ENCODE measurements at regions not wholly inside any gene's neighbourhood (a gene's known extent, or its start where the extent isn't known, plus 50 kb on each side); places are given as distances from the start of the nearest gene placed in this dataset.
A peak's percentile ranks its signal among the peaks of the same experiment; 100 is the strongest.

- no peak overlapping the region for H3K4me3 ChIP-seq (ENCODE audit: low read depth, low read length)
- ChIA-PET POLR2A (no interaction called here), CTCF (no interaction called here)
- DNase-seq (ENCODE audit: low read depth, low spot score) = no peak
- TF ChIP-seq, protein P1, sequence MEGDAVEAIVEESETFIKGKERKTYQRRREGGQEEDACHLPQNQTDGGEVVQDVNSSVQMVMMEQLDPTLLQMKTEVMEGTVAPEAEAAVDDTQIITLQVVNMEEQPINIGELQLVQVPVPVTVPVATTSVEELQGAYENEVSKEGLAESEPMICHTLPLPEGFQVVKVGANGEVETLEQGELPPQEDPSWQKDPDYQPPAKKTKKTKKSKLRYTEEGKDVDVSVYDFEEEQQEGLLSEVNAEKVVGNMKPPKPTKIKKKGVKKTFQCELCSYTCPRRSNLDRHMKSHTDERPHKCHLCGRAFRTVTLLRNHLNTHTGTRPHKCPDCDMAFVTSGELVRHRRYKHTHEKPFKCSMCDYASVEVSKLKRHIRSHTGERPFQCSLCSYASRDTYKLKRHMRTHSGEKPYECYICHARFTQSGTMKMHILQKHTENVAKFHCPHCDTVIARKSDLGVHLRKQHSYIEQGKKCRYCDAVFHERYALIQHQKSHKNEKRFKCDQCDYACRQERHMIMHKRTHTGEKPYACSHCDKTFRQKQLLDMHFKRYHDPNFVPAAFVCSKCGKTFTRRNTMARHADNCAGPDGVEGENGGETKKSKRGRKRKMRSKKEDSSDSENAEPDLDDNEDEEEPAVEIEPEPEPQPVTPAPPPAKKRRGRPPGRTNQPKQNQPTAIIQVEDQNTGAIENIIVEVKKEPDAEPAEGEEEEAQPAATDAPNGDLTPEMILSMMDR (IDR thresholded peaks at IDR 0.05; ENCODE audit: insufficient read depth, low read length, missing control alignments) = no peak
These were observed 173.9 kb upstream of the S100G start for GRCh38 chrX:16476009-16476408.

DNA sequence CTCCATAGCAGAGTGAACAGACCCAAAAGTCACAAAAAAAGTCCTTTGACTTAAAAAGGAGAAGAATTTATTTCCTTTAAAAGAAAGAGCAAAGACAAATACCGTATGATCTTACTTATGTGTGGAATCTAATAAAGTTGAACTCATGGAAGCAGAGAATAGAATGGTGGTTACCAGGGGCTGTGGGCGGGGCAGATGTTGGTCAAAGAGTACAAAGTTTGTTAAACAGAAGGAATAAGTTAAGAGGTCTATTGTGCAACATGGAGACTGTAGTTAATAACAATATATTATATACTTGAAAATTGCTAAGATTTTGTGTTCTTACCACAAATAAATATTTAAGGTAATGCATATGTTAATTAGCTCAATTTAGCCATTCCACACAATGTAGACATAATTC lies 173.3 kb upstream of the S100G start:
- TF ChIP-seq, protein P1 (IDR thresholded peaks at IDR 0.05; ENCODE audit: insufficient read depth, low read length, missing control alignments) = no peak
- DNase-seq (ENCODE audit: low read depth, low spot score) = no peak
- ChIA-PET POLR2A (no interaction called here), CTCF (no interaction called here)
- no peak overlapping the region for H3K4me3 ChIP-seq (ENCODE audit: low read depth, low read length)

DNA sequence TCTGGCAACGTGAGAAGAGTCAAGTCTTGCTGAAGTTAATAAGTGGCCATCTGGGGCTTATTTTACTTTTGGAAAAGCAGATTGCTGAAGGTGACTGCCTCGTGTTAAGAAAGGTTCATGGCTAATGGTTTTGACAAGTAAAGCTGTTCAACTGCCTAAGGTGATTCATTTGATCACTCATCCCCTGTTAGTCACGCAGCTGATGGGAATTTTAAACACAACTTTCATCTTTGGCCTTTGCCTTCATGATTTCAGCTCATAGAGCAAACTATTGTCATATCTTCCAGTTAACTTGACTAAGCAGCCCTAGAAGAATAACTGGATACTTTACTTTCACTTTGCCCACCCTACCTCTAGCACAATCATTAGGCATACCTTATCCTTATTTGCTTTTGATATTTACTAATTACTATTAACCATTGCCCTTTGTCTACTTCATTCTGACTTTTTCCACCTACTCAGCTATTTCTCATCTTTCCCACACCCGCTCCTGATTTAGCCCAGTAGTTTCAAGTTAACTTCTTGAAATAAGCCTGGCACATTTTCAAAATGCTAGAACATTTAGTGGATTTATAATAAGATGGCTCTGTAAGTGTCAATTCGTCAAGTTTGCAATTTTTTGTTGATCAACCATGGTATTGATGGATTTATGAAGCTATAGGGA lies 170.6 kb upstream of the S100G start:
- CTCF ChIA-PET = no interaction called here
- TF ChIP-seq, protein P1 (IDR thresholded peaks at IDR 0.05; ENCODE audit: insufficient read depth, low read length, missing control alignments) = no peak
- no peak for DNase-seq (ENCODE audit: low read depth, low spot score)
- no peak overlapping the region for H3K4me3 ChIP-seq (ENCODE audit: low read depth, low read length)
- POLR2A ChIA-PET = interaction anchor here (0.7 kb wide), 1 partner anchor 16 kb away, joined by 3 read pairs; no protein-coding TSS in a partner anchor

GRCh38 chrX:16480049-16480448 lies 169.9 kb upstream of the S100G start:
- no peak for DNase-seq (ENCODE audit: low read depth, low spot score)
- H3K4me3 ChIP-seq (ENCODE audit: low read depth, low read length) = no peak overlapping the region
- TF ChIP-seq, protein P1 (IDR thresholded peaks at IDR 0.05; ENCODE audit: insufficient read depth, low read length, missing control alignments) = no peak
- ChIA-PET CTCF (no interaction called here), POLR2A (no interaction called here)

GRCh38 chrX:16484338-16484737 lies 165.6 kb upstream of the S100G start:
- DNase-seq (ENCODE audit: low read depth, low spot score) = peak; percentile 78
- H3K4me3 ChIP-seq (ENCODE audit: low read depth, low read length) = no peak overlapping the region
- ChIA-PET POLR2A (no interaction called here), CTCF (interaction anchor here (1.1 to 1.9 kb wide), 3 partner anchors 17 to 48 kb away, joined by 3 to 6 read pairs (median 6); no protein-coding TSS in a partner anchor)
- TF ChIP-seq, protein P1 (IDR thresholded peaks at IDR 0.05; ENCODE audit: insufficient read depth, low read length, missing control alignments) = no peak

DNA sequence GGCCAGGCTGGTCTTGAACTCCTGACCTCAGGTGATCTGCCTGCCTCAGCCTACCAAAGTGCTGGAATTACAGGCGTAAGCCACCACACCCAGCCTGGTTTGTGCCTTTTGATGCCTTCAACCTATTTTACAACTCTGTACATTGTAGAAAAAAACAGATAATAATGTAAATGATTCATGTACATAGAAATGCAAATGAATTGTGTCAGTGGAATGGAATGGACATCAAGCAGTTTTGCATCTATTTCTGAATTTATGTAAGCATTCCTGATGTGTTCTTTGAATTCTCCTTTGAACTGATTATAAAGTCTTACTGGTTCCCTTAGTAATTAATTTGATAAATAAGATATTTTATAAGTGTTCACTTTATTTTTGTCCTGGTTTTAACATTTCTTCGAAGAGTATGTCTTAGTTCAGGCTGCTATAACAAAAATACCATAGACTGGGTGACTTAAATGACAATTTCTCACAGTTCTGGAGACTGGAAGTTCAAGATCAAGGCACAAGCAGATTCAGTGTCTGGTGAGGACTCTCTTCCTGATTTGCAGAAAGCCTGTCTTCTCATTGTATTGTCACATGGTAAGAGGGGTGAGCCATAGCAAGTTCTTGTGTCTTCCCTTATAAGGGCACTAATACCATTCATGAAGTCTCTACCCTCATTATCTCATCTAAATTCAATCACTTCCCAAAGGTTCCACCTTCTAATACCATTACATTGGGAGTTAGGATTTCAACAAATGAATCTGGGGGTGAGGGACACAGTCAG lies 162.2 kb upstream of the S100G start:
- TF ChIP-seq, protein P1 (IDR thresholded peaks at IDR 0.05; ENCODE audit: insufficient read depth, low read length, missing control alignments) = no peak
- DNase-seq (ENCODE audit: low read depth, low spot score) = no peak
- ChIA-PET POLR2A (no interaction called here), CTCF (no interaction called here)
- no peak overlapping the region for H3K4me3 ChIP-seq (ENCODE audit: low read depth, low read length)

All from AG04449 (cell line).